GM23338 (cell line): ENCODE measurements at regions not wholly inside any gene's neighbourhood (a gene's known extent, or its start where the extent isn't known, plus 50 kb on each side); places are given as distances from the start of the nearest gene placed in this dataset.

Experiments
- ATAC-seq: fragments of 200-7000 bp; cut with Tn5 transposase; 3 replicates; pipeline ENCODE4 v1.9.1; 2020
- DNase-seq: peaks from one replicate; pipeline ENCODE4 v3.0.0-alpha.2; 2015; ENCODE audit warnings: low spot score
- H2AFZ ChIP-seq: fragments of 200-600 bp; sonication (generic); 2 replicates; pipeline ENCODE4 v1.8.0; 2016; ENCODE audit warnings: antibody characterized with exemption, mild to moderate bottlenecking, moderate library complexity
- H3F3A ChIP-seq: fragments of 200-600 bp; sonication (generic); replicated peaks from 2 replicates; pipeline ENCODE4 v1.8.0; 2017; ENCODE audit warnings: antibody characterized with exemption, mixed run types, low read depth
- H3K27ac ChIP-seq: fragments of 200-600 bp; sonication (generic); 2 replicates; pipeline ENCODE4 v1.6.1; 2016; ENCODE audit warnings: low read depth
- H3K27me3 ChIP-seq: fragments of 200-600 bp; sonication (generic); 2 replicates; pipeline ENCODE4 v1.8.0; 2016; ENCODE audit warnings: mild to moderate bottlenecking, mixed run types, moderate library complexity; ENCODE audit not compliant: insufficient read depth
- H3K36me3 ChIP-seq: fragments of 200-600 bp; sonication (generic); 2 replicates; pipeline ENCODE4 v1.8.0; 2016; ENCODE audit warnings: mild to moderate bottlenecking; ENCODE audit not compliant: insufficient read depth
- H3K4me1 ChIP-seq: fragments of 200-600 bp; sonication (generic); 2 replicates; pipeline ENCODE4 v1.8.0; 2016; ENCODE audit warnings: mild to moderate bottlenecking, moderate library complexity; ENCODE audit not compliant: insufficient read depth
- H3K4me2 ChIP-seq: fragments of 200-600 bp; sonication (generic); 2 replicates; pipeline ENCODE4 v1.7.1; 2017; ENCODE audit warnings: mixed run types
- H3K4me3 ChIP-seq: fragments of 200-600 bp; sonication (generic); 2 replicates; pipeline ENCODE4 v1.6.1; 2016; ENCODE audit warnings: mixed run types
- H3K79me2 ChIP-seq: fragments of 200-600 bp; sonication (generic); replicated peaks from 2 replicates; pipeline ENCODE4 v1.8.0; 2017; ENCODE audit warnings: mild to moderate bottlenecking; ENCODE audit not compliant: insufficient read depth
- H3K9me2 ChIP-seq: fragments of 200-600 bp; sonication (generic); 2 replicates; pipeline ENCODE4 v1.8.0; 2017; ENCODE audit not compliant: insufficient read depth
- H4K20me1 ChIP-seq: fragments of 200-600 bp; sonication (generic); replicated peaks from 2 replicates; pipeline ENCODE4 v1.8.0; 2017; ENCODE audit warnings: mild to moderate bottlenecking; ENCODE audit not compliant: insufficient read depth
- H3K27ac Mint-ChIP-seq: 2 replicates; pipeline ENCODE4 v1.8.0; 2020; ENCODE audit warnings: inconsistent platforms, mild to moderate bottlenecking, moderate library complexity, mixed read lengths
- H3K27me3 Mint-ChIP-seq: 3 replicates; pipeline ENCODE4 v1.8.0; 2022; ENCODE audit warnings: low read depth, mild to moderate bottlenecking, moderate library complexity, mixed read lengths, inconsistent platforms; ENCODE audit not compliant: insufficient read depth, poor library complexity
- H3K36me3 Mint-ChIP-seq: 3 replicates; pipeline ENCODE4 v1.8.0; 2021; ENCODE audit warnings: low read depth, mild to moderate bottlenecking, inconsistent platforms, moderate library complexity, mixed read lengths
- H3K4me1 Mint-ChIP-seq: 3 replicates; pipeline ENCODE4 v1.8.0; 2020; ENCODE audit warnings: mild to moderate bottlenecking, inconsistent platforms, mixed read lengths
- H3K4me3 Mint-ChIP-seq: 3 replicates; pipeline ENCODE4 v1.8.0; 2021; ENCODE audit warnings: moderate library complexity, mild to moderate bottlenecking, inconsistent platforms, mixed read lengths
- H3K9me3 Mint-ChIP-seq: 3 replicates; pipeline ENCODE4 v1.8.0; 2020; ENCODE audit warnings: moderate library complexity, mild to moderate bottlenecking, inconsistent platforms, mixed read lengths
- CREB1 ChIP-seq: fragments of 250-450 bp; sonication (Bioruptor Pico); IDR thresholded peaks from 2 replicates; pipeline ENCODE4 v1.5.0; 2020; ENCODE audit warnings: low read depth, mild to moderate bottlenecking, moderate library complexity
- EZH2 ChIP-seq: fragments of 200-600 bp; sonication (generic); IDR thresholded peaks from one replicate; pipeline ENCODE4 v1.8.0; 2017; ENCODE audit warnings: antibody characterized with exemption, mild to moderate bottlenecking, low read depth; ENCODE audit not compliant: unreplicated experiment
- EZH2phosphoT487 ChIP-seq: fragments of 200-600 bp; sonication (generic); IDR thresholded peaks from one replicate; pipeline ENCODE4 v1.8.1; 2018; ENCODE audit warnings: antibody characterized with exemption; ENCODE audit not compliant: unreplicated experiment
- JUNB ChIP-seq: IDR thresholded peaks from one replicate; pipeline ENCODE4 v1.6.1; 2016; ENCODE audit warnings: antibody characterized with exemption; ENCODE audit not compliant: unreplicated experiment
- NANOG ChIP-seq: IDR thresholded peaks from 2 replicates; pipeline ENCODE4 v1.6.1; 2016; ENCODE audit warnings: antibody characterized with exemption, borderline replicate concordance
- STAT1 ChIP-seq: IDR thresholded peaks from one replicate; pipeline ENCODE4 v1.6.1; 2016; ENCODE audit warnings: antibody characterized with exemption; ENCODE audit not compliant: unreplicated experiment
- ZNF114 ChIP-seq: fragments of 250-450 bp; sonication (Bioruptor Pico); IDR thresholded peaks from 2 replicates; pipeline ENCODE4 v1.5.0; 2020; ENCODE audit warnings: mild to moderate bottlenecking, moderate library complexity
- TF ChIP-seq, protein P1 (sequence below), 2 experiments: fragments of 200-600 bp in 1 of 2; sonication (generic) in 1 of 2; conservative IDR thresholded peaks; 2 replicates each; pipeline versions ENCODE4 v1.5.1 to v1.6.1; 2016 to 2017; ENCODE audit warnings: antibody characterized with exemption in 2 of 2, low read depth in 2 of 2, mild to moderate bottlenecking in 2 of 2, moderate library complexity in 1 of 2
- TF ChIP-seq, protein P2 (sequence below): IDR thresholded peaks from one replicate; pipeline ENCODE4 v1.6.1; 2018; ENCODE audit warnings: antibody characterized with exemption; ENCODE audit not compliant: unreplicated experiment
- TF ChIP-seq, protein P3 (sequence below): fragments of 250-450 bp; sonication (Bioruptor Pico); IDR thresholded peaks from 2 replicates; pipeline ENCODE4 v1.5.0; 2020; ENCODE audit warnings: mild to moderate bottlenecking, moderate library complexity

DNA sequence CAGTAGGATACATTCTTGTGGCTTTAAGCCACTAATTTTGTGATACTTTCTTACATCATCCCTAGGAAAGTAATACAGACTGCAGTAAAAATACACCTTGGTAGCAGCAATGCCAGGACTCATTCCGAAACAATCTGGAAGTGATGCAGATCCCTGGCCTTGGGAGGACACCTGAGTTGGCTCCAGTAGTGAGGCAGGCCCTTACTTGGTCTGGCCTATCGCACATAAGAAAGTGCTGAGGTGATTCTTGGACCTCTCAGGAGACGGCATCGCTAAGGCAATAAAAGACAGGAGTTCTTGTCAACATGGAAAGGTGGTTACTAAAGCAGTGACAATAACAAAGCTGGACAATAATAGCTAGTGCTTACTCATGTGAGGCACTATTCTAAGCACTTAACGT lies 126.5 kb downstream of the SUCNR1 start:
- H3K4me3 ChIP-seq = no peak overlapping the region
- H3K27ac Mint-ChIP-seq = no peak overlapping the region
- no peaks in the 10 kb centered on the region for H3K4me1 ChIP-seq
- H3K4me3 Mint-ChIP-seq = no peak overlapping the region
- no peaks in the 10 kb centered on the region for H3F3A ChIP-seq
- TF ChIP-seq, protein P1, sequence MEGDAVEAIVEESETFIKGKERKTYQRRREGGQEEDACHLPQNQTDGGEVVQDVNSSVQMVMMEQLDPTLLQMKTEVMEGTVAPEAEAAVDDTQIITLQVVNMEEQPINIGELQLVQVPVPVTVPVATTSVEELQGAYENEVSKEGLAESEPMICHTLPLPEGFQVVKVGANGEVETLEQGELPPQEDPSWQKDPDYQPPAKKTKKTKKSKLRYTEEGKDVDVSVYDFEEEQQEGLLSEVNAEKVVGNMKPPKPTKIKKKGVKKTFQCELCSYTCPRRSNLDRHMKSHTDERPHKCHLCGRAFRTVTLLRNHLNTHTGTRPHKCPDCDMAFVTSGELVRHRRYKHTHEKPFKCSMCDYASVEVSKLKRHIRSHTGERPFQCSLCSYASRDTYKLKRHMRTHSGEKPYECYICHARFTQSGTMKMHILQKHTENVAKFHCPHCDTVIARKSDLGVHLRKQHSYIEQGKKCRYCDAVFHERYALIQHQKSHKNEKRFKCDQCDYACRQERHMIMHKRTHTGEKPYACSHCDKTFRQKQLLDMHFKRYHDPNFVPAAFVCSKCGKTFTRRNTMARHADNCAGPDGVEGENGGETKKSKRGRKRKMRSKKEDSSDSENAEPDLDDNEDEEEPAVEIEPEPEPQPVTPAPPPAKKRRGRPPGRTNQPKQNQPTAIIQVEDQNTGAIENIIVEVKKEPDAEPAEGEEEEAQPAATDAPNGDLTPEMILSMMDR (conservative IDR thresholded peaks at IDR 0.05; ENCODE audit: low read depth in 2 of 2) = no peak
- TF ChIP-seq EZH2 (no peak), CREB1 (CRISPR knock-in tag) (no peak), EZH2phosphoT487 (no peak), JUNB (no peak), STAT1 (no peak), NANOG (no peak), ZNF114 (no peak)
- TF ChIP-seq, protein P2, sequence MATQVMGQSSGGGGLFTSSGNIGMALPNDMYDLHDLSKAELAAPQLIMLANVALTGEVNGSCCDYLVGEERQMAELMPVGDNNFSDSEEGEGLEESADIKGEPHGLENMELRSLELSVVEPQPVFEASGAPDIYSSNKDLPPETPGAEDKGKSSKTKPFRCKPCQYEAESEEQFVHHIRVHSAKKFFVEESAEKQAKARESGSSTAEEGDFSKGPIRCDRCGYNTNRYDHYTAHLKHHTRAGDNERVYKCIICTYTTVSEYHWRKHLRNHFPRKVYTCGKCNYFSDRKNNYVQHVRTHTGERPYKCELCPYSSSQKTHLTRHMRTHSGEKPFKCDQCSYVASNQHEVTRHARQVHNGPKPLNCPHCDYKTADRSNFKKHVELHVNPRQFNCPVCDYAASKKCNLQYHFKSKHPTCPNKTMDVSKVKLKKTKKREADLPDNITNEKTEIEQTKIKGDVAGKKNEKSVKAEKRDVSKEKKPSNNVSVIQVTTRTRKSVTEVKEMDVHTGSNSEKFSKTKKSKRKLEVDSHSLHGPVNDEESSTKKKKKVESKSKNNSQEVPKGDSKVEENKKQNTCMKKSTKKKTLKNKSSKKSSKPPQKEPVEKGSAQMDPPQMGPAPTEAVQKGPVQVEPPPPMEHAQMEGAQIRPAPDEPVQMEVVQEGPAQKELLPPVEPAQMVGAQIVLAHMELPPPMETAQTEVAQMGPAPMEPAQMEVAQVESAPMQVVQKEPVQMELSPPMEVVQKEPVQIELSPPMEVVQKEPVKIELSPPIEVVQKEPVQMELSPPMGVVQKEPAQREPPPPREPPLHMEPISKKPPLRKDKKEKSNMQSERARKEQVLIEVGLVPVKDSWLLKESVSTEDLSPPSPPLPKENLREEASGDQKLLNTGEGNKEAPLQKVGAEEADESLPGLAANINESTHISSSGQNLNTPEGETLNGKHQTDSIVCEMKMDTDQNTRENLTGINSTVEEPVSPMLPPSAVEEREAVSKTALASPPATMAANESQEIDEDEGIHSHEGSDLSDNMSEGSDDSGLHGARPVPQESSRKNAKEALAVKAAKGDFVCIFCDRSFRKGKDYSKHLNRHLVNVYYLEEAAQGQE = no peak
- TF ChIP-seq, protein P3, sequence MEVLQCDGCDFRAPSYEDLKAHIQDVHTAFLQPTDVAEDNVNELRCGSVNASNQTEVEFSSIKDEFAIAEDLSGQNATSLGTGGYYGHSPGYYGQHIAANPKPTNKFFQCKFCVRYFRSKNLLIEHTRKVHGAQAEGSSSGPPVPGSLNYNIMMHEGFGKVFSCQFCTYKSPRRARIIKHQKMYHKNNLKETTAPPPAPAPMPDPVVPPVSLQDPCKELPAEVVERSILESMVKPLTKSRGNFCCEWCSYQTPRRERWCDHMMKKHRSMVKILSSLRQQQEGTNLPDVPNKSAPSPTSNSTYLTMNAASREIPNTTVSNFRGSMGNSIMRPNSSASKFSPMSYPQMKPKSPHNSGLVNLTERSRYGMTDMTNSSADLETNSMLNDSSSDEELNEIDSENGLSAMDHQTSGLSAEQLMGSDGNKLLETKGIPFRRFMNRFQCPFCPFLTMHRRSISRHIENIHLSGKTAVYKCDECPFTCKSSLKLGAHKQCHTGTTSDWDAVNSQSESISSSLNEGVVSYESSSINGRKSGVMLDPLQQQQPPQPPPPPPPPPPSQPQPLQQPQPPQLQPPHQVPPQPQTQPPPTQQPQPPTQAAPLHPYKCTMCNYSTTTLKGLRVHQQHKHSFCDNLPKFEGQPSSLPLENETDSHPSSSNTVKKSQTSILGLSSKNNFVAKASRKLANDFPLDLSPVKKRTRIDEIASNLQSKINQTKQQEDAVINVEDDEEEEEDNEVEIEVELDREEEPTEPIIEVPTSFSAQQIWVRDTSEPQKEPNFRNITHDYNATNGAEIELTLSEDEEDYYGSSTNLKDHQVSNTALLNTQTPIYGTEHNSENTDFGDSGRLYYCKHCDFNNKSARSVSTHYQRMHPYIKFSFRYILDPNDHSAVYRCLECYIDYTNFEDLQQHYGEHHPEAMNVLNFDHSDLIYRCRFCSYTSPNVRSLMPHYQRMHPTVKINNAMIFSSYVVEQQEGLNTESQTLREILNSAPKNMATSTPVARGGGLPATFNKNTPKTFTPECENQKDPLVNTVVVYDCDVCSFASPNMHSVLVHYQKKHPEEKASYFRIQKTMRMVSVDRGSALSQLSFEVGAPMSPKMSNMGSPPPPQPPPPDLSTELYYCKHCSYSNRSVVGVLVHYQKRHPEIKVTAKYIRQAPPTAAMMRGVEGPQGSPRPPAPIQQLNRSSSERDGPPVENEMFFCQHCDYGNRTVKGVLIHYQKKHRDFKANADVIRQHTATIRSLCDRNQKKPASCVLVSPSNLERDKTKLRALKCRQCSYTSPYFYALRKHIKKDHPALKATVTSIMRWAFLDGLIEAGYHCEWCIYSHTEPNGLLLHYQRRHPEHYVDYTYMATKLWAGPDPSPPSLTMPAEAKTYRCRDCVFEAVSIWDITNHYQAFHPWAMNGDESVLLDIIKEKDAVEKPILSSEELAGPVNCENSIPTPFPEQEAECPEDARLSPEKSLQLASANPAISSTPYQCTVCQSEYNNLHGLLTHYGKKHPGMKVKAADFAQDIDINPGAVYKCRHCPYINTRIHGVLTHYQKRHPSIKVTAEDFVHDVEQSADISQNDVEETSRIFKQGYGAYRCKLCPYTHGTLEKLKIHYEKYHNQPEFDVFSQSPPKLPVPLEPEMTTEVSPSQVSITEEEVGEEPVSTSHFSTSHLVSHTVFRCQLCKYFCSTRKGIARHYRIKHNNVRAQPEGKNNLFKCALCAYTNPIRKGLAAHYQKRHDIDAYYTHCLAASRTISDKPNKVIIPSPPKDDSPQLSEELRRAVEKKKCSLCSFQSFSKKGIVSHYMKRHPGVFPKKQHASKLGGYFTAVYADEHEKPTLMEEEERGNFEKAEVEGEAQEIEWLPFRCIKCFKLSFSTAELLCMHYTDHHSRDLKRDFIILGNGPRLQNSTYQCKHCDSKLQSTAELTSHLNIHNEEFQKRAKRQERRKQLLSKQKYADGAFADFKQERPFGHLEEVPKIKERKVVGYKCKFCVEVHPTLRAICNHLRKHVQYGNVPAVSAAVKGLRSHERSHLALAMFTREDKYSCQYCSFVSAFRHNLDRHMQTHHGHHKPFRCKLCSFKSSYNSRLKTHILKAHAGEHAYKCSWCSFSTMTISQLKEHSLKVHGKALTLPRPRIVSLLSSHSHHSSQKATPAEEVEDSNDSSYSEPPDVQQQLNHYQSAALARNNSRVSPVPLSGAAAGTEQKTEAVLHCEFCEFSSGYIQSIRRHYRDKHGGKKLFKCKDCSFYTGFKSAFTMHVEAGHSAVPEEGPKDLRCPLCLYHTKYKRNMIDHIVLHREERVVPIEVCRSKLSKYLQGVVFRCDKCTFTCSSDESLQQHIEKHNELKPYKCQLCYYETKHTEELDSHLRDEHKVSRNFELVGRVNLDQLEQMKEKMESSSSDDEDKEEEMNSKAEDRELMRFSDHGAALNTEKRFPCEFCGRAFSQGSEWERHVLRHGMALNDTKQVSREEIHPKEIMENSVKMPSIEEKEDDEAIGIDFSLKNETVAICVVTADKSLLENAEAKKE (CRISPR knock-in tag) = no peak
- no peak overlapping the region for H3K4me2 ChIP-seq
- H3K9me3 Mint-ChIP-seq = no peaks in the 10 kb centered on the region
- H3K9me2 ChIP-seq = 0 out of 2 replicates have a peak, but pooled peaks cover 5% of the 10 kb centered on the region
- H3K36me3 ChIP-seq = no peaks in the 10 kb centered on the region
- H3K4me1 Mint-ChIP-seq = no peaks in the 10 kb centered on the region
- H3K79me2 ChIP-seq = no peaks in the 10 kb centered on the region
- peak overlapping the region; percentile 47 for H2AFZ ChIP-seq
- H3K36me3 Mint-ChIP-seq = no peaks in the 10 kb centered on the region
- no peaks in the 10 kb centered on the region for H3K27me3 Mint-ChIP-seq
- H4K20me1 ChIP-seq = no peaks in the 10 kb centered on the region
- H3K27me3 ChIP-seq = no peaks in the 10 kb centered on the region
- ATAC-seq (no peak), DNase-seq (no peak)
- no peak overlapping the region for H3K27ac ChIP-seq
